ENCODE measurements at regions not wholly inside any gene's neighbourhood (a gene's known extent, or its start where the extent isn't known, plus 50 kb on each side); places are given as distances from the start of the nearest gene placed in this dataset.

- DNase-seq (ENCODE audit: low read depth, low spot score), result no peak
- Mint-ChIP-seq H3K9me3 (no peaks in the 10 kb centered on the region), H3K4me3 (no peak overlapping the region), H3K27ac (ENCODE audit: unreplicated experiment) (no peak overlapping the region), H3K4me1 (no peaks in the 10 kb centered on the region), H3K27me3 (ENCODE audit: low read depth) (no peaks in the 10 kb centered on the region), H3K36me3 (ENCODE audit: low read depth) (no peaks in the 10 kb centered on the region)
- TF ChIP-seq CTCF (conservative IDR thresholded peaks at IDR 0.05), result no peak
Observed at GRCh38 chr1:172905452-172905851, 145.3 kb downstream of the TNFSF18 start.

GRCh38 chr1:172906778-172907592 is 143.8 kb downstream of the TNFSF18 start:
- no peak for TF ChIP-seq CTCF (conservative IDR thresholded peaks at IDR 0.05)
- H3K27me3 Mint-ChIP-seq (ENCODE audit: low read depth), result no peaks in the 10 kb centered on the region
- no peak overlapping the region for H3K27ac Mint-ChIP-seq (ENCODE audit: unreplicated experiment)
- no peaks in the 10 kb centered on the region for H3K9me3 Mint-ChIP-seq
- H3K4me1 Mint-ChIP-seq, result no peaks in the 10 kb centered on the region
- no peak for DNase-seq (ENCODE audit: low read depth, low spot score)
- no peak overlapping the region for H3K4me3 Mint-ChIP-seq
- no peaks in the 10 kb centered on the region for H3K36me3 Mint-ChIP-seq (ENCODE audit: low read depth)

GRCh38 chr1:172907834-172908326 is 142.9 kb downstream of the TNFSF18 start:
- Mint-ChIP-seq H3K27me3 (ENCODE audit: low read depth) (peaks cover under 1% of the 10 kb centered on the region), H3K4me1 (no peaks in the 10 kb centered on the region), H3K9me3 (peaks cover 3% of the 10 kb centered on the region), H3K4me3 (no peak overlapping the region), H3K27ac (ENCODE audit: unreplicated experiment) (no peak overlapping the region), H3K36me3 (ENCODE audit: low read depth) (peaks cover under 1% of the 10 kb centered on the region)
- no peak for DNase-seq (ENCODE audit: low read depth, low spot score)
- TF ChIP-seq CTCF (conservative IDR thresholded peaks at IDR 0.05), result no peak

- Mint-ChIP-seq H3K27me3 (ENCODE audit: low read depth) (peaks cover 2% of the 10 kb centered on the region), H3K4me3 (no peak overlapping the region), H3K27ac (ENCODE audit: unreplicated experiment) (no peak overlapping the region), H3K36me3 (ENCODE audit: low read depth) (peaks cover 7% of the 10 kb centered on the region), H3K4me1 (no peaks in the 10 kb centered on the region), H3K9me3 (peaks cover 9% of the 10 kb centered on the region)
- no peak for DNase-seq (ENCODE audit: low read depth, low spot score)
- TF ChIP-seq CTCF (conservative IDR thresholded peaks at IDR 0.05), result no peak
Observed at GRCh38 chr1:172909606-172910326, 141.0 kb downstream of the TNFSF18 start.

GRCh38 chr1:172912765-172913260 is 137.9 kb downstream of the TNFSF18 start:
- no peak overlapping the region for H3K27ac Mint-ChIP-seq (ENCODE audit: unreplicated experiment)
- peaks cover 2% of the 10 kb centered on the region for H3K27me3 Mint-ChIP-seq (ENCODE audit: low read depth)
- no peak for DNase-seq (ENCODE audit: low read depth, low spot score)
- peaks cover 7% of the 10 kb centered on the region for H3K36me3 Mint-ChIP-seq (ENCODE audit: low read depth)
- no peak overlapping the region for H3K4me3 Mint-ChIP-seq
- H3K4me1 Mint-ChIP-seq, result no peaks in the 10 kb centered on the region
- TF ChIP-seq CTCF (conservative IDR thresholded peaks at IDR 0.05), result no peak
- H3K9me3 Mint-ChIP-seq, result peaks cover 11% of the 10 kb centered on the region

All from neural crest cell (in vitro differentiated cells).